ENCODE measurements at regions not wholly inside any gene's neighbourhood (a gene's known extent, or its start where the extent isn't known, plus 50 kb on each side); places are given as distances from the start of the nearest gene placed in this dataset.

- no peak overlapping the region for H3K27ac ChIP-seq
- no peaks in the 10 kb centered on the region for H3K36me3 ChIP-seq (replicated peaks)
- no peak overlapping the region for H3K4me3 ChIP-seq (ENCODE audit: low read depth, low read length)
- no peak for TF ChIP-seq CTCF (IDR thresholded peaks at IDR 0.05; ENCODE audit: low read depth, low read length, missing control alignments)
- in situ Hi-C loops (cut with HindIII; ENCODE audit: low pct_ligation_motif_present, low sequenced_read_pairs): no loop called here
- no peak for DNase-seq
- H3K27me3 ChIP-seq (replicated peaks): no peaks in the 10 kb centered on the region
Measured at GRCh38 chr13:106129273-106129672, 406.2 kb downstream of the EFNB2 start.

GRCh38 chr13:106122234-106122633, 413.2 kb downstream of the EFNB2 start:
- Histone ChIP-seq H3K27me3 (replicated peaks) (no peaks in the 10 kb centered on the region), H3K27ac (no peak overlapping the region), H3K4me3 (ENCODE audit: low read depth, low read length) (no peak overlapping the region), H3K36me3 (replicated peaks) (no peaks in the 10 kb centered on the region)
- in situ Hi-C loops (cut with HindIII; ENCODE audit: low pct_ligation_motif_present, low sequenced_read_pairs): no loop called here
- TF ChIP-seq CTCF (IDR thresholded peaks at IDR 0.05; ENCODE audit: low read depth, low read length, missing control alignments): no peak
- no peak for DNase-seq

GRCh38 chr13:106121173-106121754, 414.2 kb downstream of the EFNB2 start:
- no peak for TF ChIP-seq CTCF (IDR thresholded peaks at IDR 0.05; ENCODE audit: low read depth, low read length, missing control alignments)
- DNase-seq: no peak
- Histone ChIP-seq H3K27ac (no peak overlapping the region), H3K36me3 (replicated peaks) (no peaks in the 10 kb centered on the region), H3K4me3 (ENCODE audit: low read depth, low read length) (no peak overlapping the region), H3K27me3 (replicated peaks) (no peaks in the 10 kb centered on the region)
- in situ Hi-C loops (cut with HindIII; ENCODE audit: low pct_ligation_motif_present, low sequenced_read_pairs): no loop called here

GRCh38 chr13:106118996-106119395, 416.5 kb downstream of the EFNB2 start:
- in situ Hi-C loops (cut with HindIII; ENCODE audit: low pct_ligation_motif_present, low sequenced_read_pairs): no loop called here
- Histone ChIP-seq H3K4me3 (ENCODE audit: low read depth, low read length) (no peak overlapping the region), H3K27me3 (replicated peaks) (no peaks in the 10 kb centered on the region), H3K36me3 (replicated peaks) (no peaks in the 10 kb centered on the region), H3K27ac (no peak overlapping the region)
- DNase-seq: no peak
- no peak for TF ChIP-seq CTCF (IDR thresholded peaks at IDR 0.05; ENCODE audit: low read depth, low read length, missing control alignments)

- no peak for DNase-seq
- no peak overlapping the region for H3K27ac ChIP-seq
- no peak for TF ChIP-seq CTCF (IDR thresholded peaks at IDR 0.05; ENCODE audit: low read depth, low read length, missing control alignments)
- no peak overlapping the region for H3K4me3 ChIP-seq (ENCODE audit: low read depth, low read length)
- in situ Hi-C loops (cut with HindIII; ENCODE audit: low pct_ligation_motif_present, low sequenced_read_pairs): no loop called here
- H3K27me3 ChIP-seq (replicated peaks): no peaks in the 10 kb centered on the region
- no peaks in the 10 kb centered on the region for H3K36me3 ChIP-seq (replicated peaks)
Measured at GRCh38 chr13:106118050-106118449, 417.4 kb downstream of the EFNB2 start.

GRCh38 chr13:106117640-106118039, 417.8 kb downstream of the EFNB2 start:
- Histone ChIP-seq H3K27me3 (replicated peaks) (no peaks in the 10 kb centered on the region), H3K27ac (no peak overlapping the region), H3K4me3 (ENCODE audit: low read depth, low read length) (no peak overlapping the region), H3K36me3 (replicated peaks) (no peaks in the 10 kb centered on the region)
- in situ Hi-C loops (cut with HindIII; ENCODE audit: low pct_ligation_motif_present, low sequenced_read_pairs): no loop called here
- DNase-seq: no peak
- TF ChIP-seq CTCF (IDR thresholded peaks at IDR 0.05; ENCODE audit: low read depth, low read length, missing control alignments): no peak

Data from brain microvascular endothelial cell (primary cell).